ENCODE measurements at regions not wholly inside any gene's neighbourhood (a gene's known extent, or its start where the extent isn't known, plus 50 kb on each side); places are given as distances from the start of the nearest gene placed in this dataset.
A peak's percentile ranks its signal among the peaks of the same experiment; 100 is the strongest.

DNA sequence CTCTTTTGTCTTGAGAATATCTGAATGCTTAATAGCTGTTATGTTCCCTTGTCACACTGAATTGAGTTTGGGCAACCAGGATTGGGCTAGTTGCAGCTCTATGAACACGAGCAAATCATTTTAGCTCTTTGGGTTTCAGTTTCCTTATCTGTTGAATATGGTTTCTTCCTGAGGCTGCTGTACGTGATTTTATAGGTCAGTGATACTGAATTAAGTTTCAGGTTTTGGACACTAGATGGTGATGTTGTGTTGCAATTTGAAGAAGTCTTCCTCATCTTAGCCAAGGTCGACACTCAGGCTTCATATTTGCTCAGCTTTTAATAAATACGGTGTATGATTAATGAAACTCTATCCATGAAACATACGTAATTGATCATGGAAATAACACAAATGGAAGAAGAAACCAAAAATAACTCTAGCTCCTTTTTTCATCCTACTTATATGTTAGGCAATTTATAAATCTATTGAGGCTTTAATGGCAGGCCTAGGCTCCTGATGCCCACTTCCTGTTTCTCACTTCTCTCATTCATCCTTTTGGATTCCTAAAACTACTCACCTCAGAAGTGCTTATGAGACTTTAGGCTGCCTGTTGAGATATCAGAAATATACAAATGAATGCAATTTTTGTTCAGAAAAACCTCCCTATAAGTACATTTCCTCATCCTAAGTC lies 354.1 kb upstream of the MAP3K7 start:
- DNase-seq (ENCODE audit: low read depth) = peak; percentile 40
- H3K4me3 ChIP-seq (ENCODE audit: low read depth, low read length) = no peak overlapping the region
- TF ChIP-seq, protein P1, sequence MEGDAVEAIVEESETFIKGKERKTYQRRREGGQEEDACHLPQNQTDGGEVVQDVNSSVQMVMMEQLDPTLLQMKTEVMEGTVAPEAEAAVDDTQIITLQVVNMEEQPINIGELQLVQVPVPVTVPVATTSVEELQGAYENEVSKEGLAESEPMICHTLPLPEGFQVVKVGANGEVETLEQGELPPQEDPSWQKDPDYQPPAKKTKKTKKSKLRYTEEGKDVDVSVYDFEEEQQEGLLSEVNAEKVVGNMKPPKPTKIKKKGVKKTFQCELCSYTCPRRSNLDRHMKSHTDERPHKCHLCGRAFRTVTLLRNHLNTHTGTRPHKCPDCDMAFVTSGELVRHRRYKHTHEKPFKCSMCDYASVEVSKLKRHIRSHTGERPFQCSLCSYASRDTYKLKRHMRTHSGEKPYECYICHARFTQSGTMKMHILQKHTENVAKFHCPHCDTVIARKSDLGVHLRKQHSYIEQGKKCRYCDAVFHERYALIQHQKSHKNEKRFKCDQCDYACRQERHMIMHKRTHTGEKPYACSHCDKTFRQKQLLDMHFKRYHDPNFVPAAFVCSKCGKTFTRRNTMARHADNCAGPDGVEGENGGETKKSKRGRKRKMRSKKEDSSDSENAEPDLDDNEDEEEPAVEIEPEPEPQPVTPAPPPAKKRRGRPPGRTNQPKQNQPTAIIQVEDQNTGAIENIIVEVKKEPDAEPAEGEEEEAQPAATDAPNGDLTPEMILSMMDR (IDR thresholded peaks at IDR 0.05; ENCODE audit: control insufficient read depth, extremely low read depth, insufficient read depth) = peak; percentile 46

DNA sequence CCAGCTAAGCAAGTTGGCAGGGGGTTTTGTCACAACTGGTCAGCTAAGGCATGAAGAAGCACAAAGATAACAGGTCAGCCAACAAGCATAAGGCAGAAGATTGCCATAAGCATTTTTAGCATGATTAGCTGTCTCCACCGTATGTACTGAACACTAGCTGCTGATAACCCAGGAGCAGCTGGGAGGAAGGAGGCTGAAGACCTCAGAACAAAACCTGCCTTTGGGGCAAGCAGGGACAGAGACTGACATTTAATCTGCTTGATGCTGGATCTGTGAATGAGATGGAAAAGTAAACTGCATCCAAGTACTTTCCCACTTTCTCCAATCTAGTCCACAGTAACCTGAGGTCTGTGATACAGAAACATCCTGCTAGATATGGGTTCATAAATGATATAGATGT lies 353.0 kb upstream of the MAP3K7 start:
- TF ChIP-seq, protein P1 (IDR thresholded peaks at IDR 0.05; ENCODE audit: control insufficient read depth, extremely low read depth, insufficient read depth) = no peak
- no peak for DNase-seq (ENCODE audit: low read depth)
- H3K4me3 ChIP-seq (ENCODE audit: low read depth, low read length) = no peak overlapping the region

DNA sequence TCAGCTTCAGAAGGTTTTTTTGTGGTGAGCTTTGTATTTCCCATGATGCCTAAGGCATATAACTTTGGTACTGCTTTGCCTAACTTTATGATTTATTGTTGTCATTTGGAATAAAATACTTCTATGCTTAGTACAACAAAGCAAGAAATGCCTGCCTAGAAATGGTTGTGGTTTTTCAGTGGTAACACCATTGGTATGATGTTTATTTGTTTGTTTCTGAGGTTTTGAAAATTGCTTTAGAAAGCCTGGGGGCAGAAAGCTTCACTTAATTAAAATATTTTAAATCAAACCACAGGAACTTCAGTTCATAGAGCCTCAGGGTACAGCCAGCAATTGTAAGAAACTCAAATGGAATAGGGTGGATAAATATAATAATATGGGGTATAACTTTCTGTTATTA lies 351.2 kb upstream of the MAP3K7 start:
- TF ChIP-seq, protein P1 (IDR thresholded peaks at IDR 0.05; ENCODE audit: control insufficient read depth, extremely low read depth, insufficient read depth) = no peak
- no peak overlapping the region for H3K4me3 ChIP-seq (ENCODE audit: low read depth, low read length)
- no peak for DNase-seq (ENCODE audit: low read depth)

DNA sequence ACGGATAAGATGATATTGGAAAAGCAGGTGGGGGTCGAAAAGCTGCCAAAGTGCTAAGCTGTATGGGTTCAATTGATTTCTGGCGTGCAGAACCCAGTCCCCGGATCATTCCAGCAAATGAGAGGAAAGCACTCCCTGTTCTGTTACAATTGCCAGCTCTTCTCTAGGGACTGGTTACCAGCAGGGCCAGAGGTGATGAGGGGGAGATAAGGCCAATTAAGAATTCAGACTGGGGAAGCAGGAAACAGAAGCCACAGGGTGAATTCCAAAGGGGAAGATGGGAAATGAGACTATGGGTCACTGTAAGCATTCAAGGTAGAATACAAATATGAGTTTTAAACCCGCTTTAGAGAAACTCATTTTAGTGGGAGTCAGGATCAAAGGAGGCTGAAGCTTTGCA lies 349.4 kb upstream of the MAP3K7 start:
- TF ChIP-seq, protein P1 (IDR thresholded peaks at IDR 0.05; ENCODE audit: control insufficient read depth, extremely low read depth, insufficient read depth) = no peak
- H3K4me3 ChIP-seq (ENCODE audit: low read depth, low read length) = no peak overlapping the region
- DNase-seq (ENCODE audit: low read depth) = no peak

DNA sequence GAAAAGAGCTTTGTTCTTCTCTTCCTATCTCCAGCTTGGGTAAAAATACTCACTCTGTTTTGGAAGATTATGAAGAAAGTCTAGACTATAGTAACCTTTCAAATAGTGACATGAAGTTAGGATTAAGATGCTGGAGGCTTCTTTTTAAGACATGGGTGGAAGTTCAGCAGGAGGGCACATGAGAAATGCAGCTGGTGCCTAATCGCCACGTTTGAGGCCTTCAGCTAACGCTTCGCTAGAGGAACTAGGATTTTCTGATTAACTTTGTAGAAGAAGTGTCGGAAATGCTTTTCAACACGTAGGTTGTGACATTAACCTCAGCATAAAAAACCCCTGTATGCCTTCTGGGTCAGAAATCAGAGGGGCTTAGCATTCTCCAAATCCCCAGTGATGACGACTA lies 348.1 kb upstream of the MAP3K7 start:
- TF ChIP-seq, protein P1 (IDR thresholded peaks at IDR 0.05; ENCODE audit: control insufficient read depth, extremely low read depth, insufficient read depth) = no peak
- no peak overlapping the region for H3K4me3 ChIP-seq (ENCODE audit: low read depth, low read length)
- DNase-seq (ENCODE audit: low read depth) = no peak

DNA sequence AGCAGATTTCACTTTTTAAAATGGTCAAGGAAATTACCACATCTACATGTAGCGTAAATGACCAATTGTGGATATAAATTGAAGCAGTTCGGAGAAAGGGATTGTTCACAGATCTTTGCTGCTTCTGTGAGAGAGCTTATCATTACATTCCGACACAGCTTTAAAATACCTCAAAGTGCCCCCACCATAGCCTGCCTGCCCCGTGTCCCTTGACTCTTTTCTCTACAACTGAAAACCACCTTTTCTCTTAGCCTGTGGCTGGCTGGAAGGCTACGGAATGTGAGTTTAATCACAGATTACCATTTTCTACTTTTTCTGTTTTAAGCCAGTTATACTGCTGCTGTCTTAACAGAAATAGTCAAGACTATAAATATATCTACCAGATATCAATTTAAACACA lies 347.2 kb upstream of the MAP3K7 start:
- DNase-seq (ENCODE audit: low read depth) = no peak
- no peak overlapping the region for H3K4me3 ChIP-seq (ENCODE audit: low read depth, low read length)
- TF ChIP-seq, protein P1 (IDR thresholded peaks at IDR 0.05; ENCODE audit: control insufficient read depth, extremely low read depth, insufficient read depth) = no peak

DNA sequence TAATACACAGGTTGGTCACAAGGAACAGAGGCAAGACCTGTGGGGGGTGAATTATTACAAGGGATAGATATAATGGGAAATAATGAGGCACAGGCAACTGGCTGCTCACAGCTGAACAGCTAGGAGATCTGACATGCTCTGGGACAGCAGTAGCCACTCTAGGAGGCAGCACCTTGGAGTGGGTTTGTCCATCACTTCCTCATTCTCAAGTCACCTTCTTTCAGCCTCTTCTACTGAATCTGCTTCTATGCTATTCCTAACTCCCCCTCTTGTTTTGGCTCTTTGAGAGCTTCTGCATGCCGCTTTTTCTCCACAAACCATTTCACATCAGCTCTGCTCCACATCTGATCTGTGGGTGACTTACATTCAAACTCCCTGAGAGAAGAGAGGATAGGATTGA lies 345.5 kb upstream of the MAP3K7 start:
- DNase-seq (ENCODE audit: low read depth) = no peak
- TF ChIP-seq, protein P1 (IDR thresholded peaks at IDR 0.05; ENCODE audit: control insufficient read depth, extremely low read depth, insufficient read depth) = no peak
- no peak overlapping the region for H3K4me3 ChIP-seq (ENCODE audit: low read depth, low read length)
